ENCODE measurements at regions not wholly inside any gene's neighbourhood (a gene's known extent, or its start where the extent isn't known, plus 50 kb on each side); places are given as distances from the start of the nearest gene placed in this dataset.

GRCh38 chr5:58369513-58370190 lies 90.2 kb downstream of the PLK2 start:
- no peak for TF ChIP-seq CTCF (IDR thresholded peaks at IDR 0.05; ENCODE audit: low read depth, low read length, missing input control)
- no peak for TF ChIP-seq ZBTB33 (IDR thresholded peaks at IDR 0.05)
- TF ChIP-seq RAD21 (IDR thresholded peaks at IDR 0.05) = no peak
- no peak for TF ChIP-seq YY1 (IDR thresholded peaks at IDR 0.05)
- no peak for TF ChIP-seq EGR1 (IDR thresholded peaks at IDR 0.05; ENCODE audit: low read depth in 2 of 2)
- no peak for TF ChIP-seq NR2F2 (IDR thresholded peaks at IDR 0.05)
- TF ChIP-seq TAF1 (conservative IDR thresholded peaks at IDR 0.05) = no peak
- TF ChIP-seq MAX (IDR thresholded peaks at IDR 0.05) = no peak
- no peak for TF ChIP-seq ATF3 (IDR thresholded peaks at IDR 0.05)
- no peak for TF ChIP-seq FOXA1 (IDR thresholded peaks at IDR 0.05)
- TF ChIP-seq JUND (IDR thresholded peaks at IDR 0.05) = no peak
- TF ChIP-seq SP1 (IDR thresholded peaks at IDR 0.05) = no peak
- no peak for TF ChIP-seq REST (IDR thresholded peaks at IDR 0.05)
- TF ChIP-seq HNF4G (IDR thresholded peaks at IDR 0.05) = no peak

All from liver (tissue), 3 donors.